SU-DHL-6 (cell line): ENCODE measurements at regions not wholly inside any gene's neighbourhood (a gene's known extent, or its start where the extent isn't known, plus 50 kb on each side); places are given as distances from the start of the nearest gene placed in this dataset.
"Not testable (repeated sequence)": the region's sequence is repeated elsewhere in the genome, so short reads cannot be mapped to it uniquely, and the experiment has no call there.

Experiments used
- H2AFZ ChIP-seq: fragments of 200-600 bp; sonication (generic); 2 replicates; pipeline ENCODE4 v1.6.1; 2014; ENCODE audit warnings: low read depth, mild to moderate bottlenecking, moderate library complexity, mixed read lengths, antibody characterized with exemption, low read length; ENCODE audit not compliant: severe bottlenecking
- H3F3A ChIP-seq: fragments of 200-600 bp; shearing (Covaris generic); 2 replicates; pipeline ENCODE4 v1.6.0; 2016; ENCODE audit warnings: antibody characterized with exemption, mild to moderate bottlenecking; ENCODE audit not compliant: insufficient read depth
- H3K27ac ChIP-seq: fragments of 200-600 bp; sonication (generic); 2 replicates; pipeline ENCODE4 v1.5.1; 2016; ENCODE audit warnings: low read depth, mild to moderate bottlenecking, low read length, moderate library complexity, mixed read lengths
- H3K27me3 ChIP-seq: fragments of 200-600 bp; sonication (generic), shearing (Covaris generic); 2 replicates; pipeline ENCODE4 v1.6.0; 2014; ENCODE audit warnings: mild to moderate bottlenecking, low read length
- H3K36me3 ChIP-seq: fragments of 200-600 bp; sonication (generic); 2 replicates; pipeline ENCODE4 v1.6.1; 2014; ENCODE audit warnings: mild to moderate bottlenecking, low read length, mixed read lengths
- H3K4me2 ChIP-seq: fragments of 300-600, 200-600 bp; shearing (Covaris generic), sonication (generic); 2 replicates; pipeline ENCODE4 v1.6.0; 2014; ENCODE audit warnings: low read length, low read depth, mild to moderate bottlenecking; ENCODE audit not compliant: poor library complexity, severe bottlenecking
- H3K4me3 ChIP-seq: fragments of 200-600 bp; sonication (generic); 2 replicates; pipeline ENCODE4 v1.5.1; 2014; ENCODE audit warnings: antibody characterized with exemption, low read length, mild to moderate bottlenecking, mixed read lengths; ENCODE audit not compliant: insufficient read depth, poor library complexity, severe bottlenecking
- H3K79me2 ChIP-seq: fragments of 200-600 bp; sonication (generic); 2 replicates; pipeline ENCODE4 v1.6.1; 2014; ENCODE audit warnings: mild to moderate bottlenecking, low read length, moderate library complexity; ENCODE audit not compliant: insufficient read depth
- H3K9ac ChIP-seq: fragments of 200-600 bp; sonication (generic); 2 replicates; pipeline ENCODE4 v1.7.0; 2014; ENCODE audit warnings: mild to moderate bottlenecking, low read length
- H3K9me2 ChIP-seq: fragments of 200-600 bp; sonication (generic); replicated peaks from 2 replicates; pipeline ENCODE4 v1.6.1; 2014; ENCODE audit warnings: low read length; ENCODE audit not compliant: insufficient read depth
- H3K9me3 ChIP-seq: fragments of 200-600 bp; sonication (generic); 2 replicates; pipeline ENCODE4 v1.6.1; 2014; ENCODE audit warnings: low read length, mixed read lengths; ENCODE audit not compliant: insufficient read depth
- H4K20me1 ChIP-seq: fragments of 200-600 bp; sonication (generic); 2 replicates; pipeline ENCODE4 v1.6.1; 2014; ENCODE audit warnings: low read depth, mild to moderate bottlenecking, antibody characterized with exemption, low read length, moderate library complexity, mixed read lengths
- CTCF ChIP-seq: fragments of 200-600 bp; sonication (generic); IDR thresholded peaks from one replicate; pipeline ENCODE4 v1.5.1; 2017; ENCODE audit warnings: antibody characterized with exemption, mild to moderate bottlenecking, low read length, moderate library complexity; ENCODE audit not compliant: insufficient read depth, poor library complexity, severe bottlenecking
- EZH2phosphoT487 ChIP-seq: fragments of 200-600 bp; sonication (generic), shearing (Covaris generic); conservative IDR thresholded peaks from 2 replicates; pipeline ENCODE4 v1.6.1; 2018; ENCODE audit warnings: mild to moderate bottlenecking, antibody characterized with exemption, low read length, moderate library complexity, mixed read lengths

GRCh38 chr2:196520605-196521004, 118.9 kb upstream of the CCDC150 start:
- Histone ChIP-seq H3K9ac (no peak overlapping the region), H3K9me3 (no peaks in the 10 kb centered on the region), H3K36me3 (no peaks in the 10 kb centered on the region), H3K4me3 (no peak overlapping the region), H2AFZ (no peak overlapping the region), H3K27me3 (no peaks in the 10 kb centered on the region), H3K27ac (no peak overlapping the region), H4K20me1 (no peaks in the 10 kb centered on the region), H3K9me2 (no peaks in the 10 kb centered on the region), H3K79me2 (no peaks in the 10 kb centered on the region), H3K4me2 (no peak overlapping the region), H3F3A (no peaks in the 10 kb centered on the region)
- TF ChIP-seq CTCF (no peak), EZH2phosphoT487 (no peak)

GRCh38 chr2:196526981-196527725, 112.4 kb upstream of the CCDC150 start:
- H2AFZ ChIP-seq, H3K4me3 ChIP-seq, H3K27ac ChIP-seq, H3K9ac ChIP-seq, H3K27me3 ChIP-seq, H3K4me2 ChIP-seq, H3F3A ChIP-seq, H3K36me3 ChIP-seq, H3K79me2 ChIP-seq, H3K9me3 ChIP-seq, H4K20me1 ChIP-seq, H3K9me2 ChIP-seq: not testable (repeated sequence)

- Histone ChIP-seq H3K36me3 (no peaks in the 10 kb centered on the region), H4K20me1 (no peaks in the 10 kb centered on the region), H3K79me2 (no peaks in the 10 kb centered on the region), H3K27ac (no peak overlapping the region), H3K9ac (no peak overlapping the region), H3K27me3 (no peaks in the 10 kb centered on the region), H3K9me3 (no peaks in the 10 kb centered on the region), H2AFZ (no peak overlapping the region), H3K4me3 (no peak overlapping the region), H3K9me2 (no peaks in the 10 kb centered on the region), H3F3A (no peaks in the 10 kb centered on the region), H3K4me2 (no peak overlapping the region)
- TF ChIP-seq EZH2phosphoT487 (no peak), CTCF (no peak)
Measured at GRCh38 chr2:196528486-196529223, 110.9 kb upstream of the CCDC150 start.

- Histone ChIP-seq H3K36me3 (no peaks in the 10 kb centered on the region), H3K27ac (no peak overlapping the region), H2AFZ (no peak overlapping the region), H3K79me2 (no peaks in the 10 kb centered on the region), H3K4me3 (no peak overlapping the region), H3K27me3 (no peaks in the 10 kb centered on the region), H3K4me2 (no peak overlapping the region), H3K9me2 (no peaks in the 10 kb centered on the region), H4K20me1 (no peaks in the 10 kb centered on the region), H3K9me3 (no peaks in the 10 kb centered on the region), H3F3A (no peaks in the 10 kb centered on the region), H3K9ac (no peak overlapping the region)
- no peak for TF ChIP-seq CTCF
- no peak for TF ChIP-seq EZH2phosphoT487
Measured at GRCh38 chr2:196530910-196531309, 108.6 kb upstream of the CCDC150 start.
